Caco-2 (cell line): ENCODE measurements at regions not wholly inside any gene's neighbourhood (a gene's known extent, or its start where the extent isn't known, plus 50 kb on each side); places are given as distances from the start of the nearest gene placed in this dataset.

ENCODE experiments used
- BruUV-seq: library from RNA; stranded (reverse); fragments of 400-500 nt; replicated peaks from 2 replicates; lab custom pipeline; 2021; lab: Mats Ljungman, UMichigan
- CTCF ChIA-PET: fragments of 300-600 bp; sonication (Branson Sonifier 250); formaldehyde crosslinking; loops from one replicate; lab custom pipeline; 2022; ENCODE audit warnings: antibody characterized with exemption; lab: Charles Lee
- POLR2A ChIA-PET: fragments of 300-600 bp; sonication (Branson Sonifier 250); formaldehyde crosslinking; loops from one replicate; lab custom pipeline; 2022; ENCODE audit warnings: antibody characterized with exemption; lab: Charles Lee
- DNase-seq, 2 experiments: peaks; one replicate each; pipeline versions ENCODE4 v3.0.0 to v3.0.0-alpha.2; 2020 to 2022
- H3K27me3 ChIP-seq: replicated peaks from 2 replicates; pipeline ENCODE4 v1.6.0; 2011; ENCODE audit warnings: low read length; ENCODE audit not compliant: control insufficient read depth, insufficient read depth
- H3K36me3 ChIP-seq: 2 replicates; pipeline ENCODE4 v1.5.1; 2011; ENCODE audit warnings: low read length; ENCODE audit not compliant: control insufficient read depth, insufficient read depth
- H3K4me1 ChIP-seq: fragments of 250-450 bp; sonication (Bioruptor Pico); 2 replicates; pipeline ENCODE4 v1.5.1; 2020; ENCODE audit warnings: mild to moderate bottlenecking
- H3K4me3 ChIP-seq: 2 replicates; pipeline ENCODE4 v1.5.1; 2011; ENCODE audit warnings: low read depth, mild to moderate bottlenecking, control low read depth, low read length
- H3K9me3 ChIP-seq: fragments of 250-450 bp; sonication (Bioruptor Pico); 2 replicates; pipeline ENCODE4 v1.5.1; 2020; ENCODE audit warnings: mild to moderate bottlenecking, moderate library complexity
- H3K27ac Mint-ChIP-seq: one replicate; pipeline ENCODE4 v1.8.0; 2022; ENCODE audit warnings: mixed read lengths; ENCODE audit not compliant: unreplicated experiment
- H3K27me3 Mint-ChIP-seq: one replicate; pipeline ENCODE4 v1.8.0; 2022; ENCODE audit warnings: mixed read lengths; ENCODE audit not compliant: insufficient read depth, unreplicated experiment
- H3K36me3 Mint-ChIP-seq: one replicate; pipeline ENCODE4 v1.8.0; 2022; ENCODE audit warnings: mild to moderate bottlenecking, mixed read lengths; ENCODE audit not compliant: insufficient read depth, unreplicated experiment
- H3K4me1 Mint-ChIP-seq: one replicate; pipeline ENCODE4 v1.8.0; 2022; ENCODE audit warnings: low read depth, mixed read lengths; ENCODE audit not compliant: unreplicated experiment
- H3K4me3 Mint-ChIP-seq: one replicate; pipeline ENCODE4 v1.8.0; 2022; ENCODE audit warnings: mild to moderate bottlenecking, moderate library complexity, mixed read lengths; ENCODE audit not compliant: unreplicated experiment
- H3K9me3 Mint-ChIP-seq: one replicate; pipeline ENCODE4 v1.8.0; 2022; ENCODE audit warnings: mixed read lengths; ENCODE audit not compliant: unreplicated experiment
- CTCF ChIP-seq, 2 experiments: fragments of 200-600 bp in 1 of 2; IDR thresholded peaks; 1 replicate in 1 of 2; 2 replicates in 1 of 2; pipeline versions ENCODE4 v1.5.1 to v1.8.0; 2011 to 2022; ENCODE audit warnings: antibody characterized with exemption in 1 of 2, control low read depth in 1 of 2, inconsistent platforms in 1 of 2, low read depth in 1 of 2, low read length in 1 of 2, mild to moderate bottlenecking in 1 of 2, moderate library complexity in 1 of 2; ENCODE audit not compliant: insufficient read depth in 1 of 2, severe bottlenecking in 1 of 2, unreplicated experiment in 1 of 2
- intact Hi-C: fragments of 100-400 bp; cut with micrococcal nuclease; formaldehyde crosslinking; loops from one replicate; pipeline ENCODE4 v1.10.0; 2022; ENCODE audit not compliant: unreplicated experiment

- intact Hi-C loops, result no loop called here
- ChIA-PET CTCF (no interaction called here), POLR2A (no interaction called here)
- no TSS peak for BruUV-seq
- H3K36me3 ChIP-seq, result no peaks in the 10 kb centered on the region
- no peak overlapping the region for H3K27ac Mint-ChIP-seq
- H3K4me1 ChIP-seq, result no peaks in the 10 kb centered on the region
- no peak for DNase-seq
- H3K9me3 Mint-ChIP-seq, result no peaks in the 10 kb centered on the region
- no peaks in the 10 kb centered on the region for H3K36me3 Mint-ChIP-seq
- H3K4me3 ChIP-seq, result no peak overlapping the region
- H3K27me3 Mint-ChIP-seq, result no peaks in the 10 kb centered on the region
- H3K27me3 ChIP-seq, result no peaks in the 10 kb centered on the region
- no peaks in the 10 kb centered on the region for H3K4me1 Mint-ChIP-seq
- H3K9me3 ChIP-seq, result no peaks in the 10 kb centered on the region
- no peak overlapping the region for H3K4me3 Mint-ChIP-seq
- no peak for TF ChIP-seq CTCF (IDR thresholded peaks at IDR 0.05; ENCODE audit: insufficient read depth in 1 of 2, low read depth in 1 of 2, low read length in 1 of 2, severe bottlenecking in 1 of 2, unreplicated experiment in 1 of 2)
These were observed 834.5 kb upstream of the NECTIN3 start for GRCh38 chr3:110236976-110237610.

DNA sequence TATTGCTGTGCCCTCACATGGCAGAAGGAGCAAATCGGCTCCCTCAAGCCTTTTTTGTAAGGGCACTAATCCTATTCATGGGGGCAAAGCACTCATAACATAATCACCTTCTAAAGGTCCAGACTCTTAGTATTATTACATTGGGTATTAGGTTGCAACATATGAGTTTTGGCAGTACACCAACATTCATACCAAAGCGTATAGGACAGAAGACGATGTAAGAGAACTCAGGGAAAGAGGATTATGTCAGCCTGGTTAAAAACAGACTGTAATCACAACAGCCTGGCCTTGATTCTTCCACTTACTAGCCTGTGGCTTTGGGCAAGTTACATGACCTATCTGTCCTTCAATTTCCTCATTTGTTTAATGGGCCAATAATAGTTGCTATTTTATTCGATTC lies 828.5 kb upstream of the NECTIN3 start:
- POLR2A ChIA-PET, result no interaction called here
- no TSS peak for BruUV-seq
- TF ChIP-seq CTCF (IDR thresholded peaks at IDR 0.05; ENCODE audit: insufficient read depth in 1 of 2, low read depth in 1 of 2, low read length in 1 of 2, severe bottlenecking in 1 of 2, unreplicated experiment in 1 of 2), result no peak
- no peaks in the 10 kb centered on the region for H3K9me3 Mint-ChIP-seq
- no peak for DNase-seq
- H3K4me1 Mint-ChIP-seq, result no peaks in the 10 kb centered on the region
- H3K4me3 Mint-ChIP-seq, result no peak overlapping the region
- H3K36me3 Mint-ChIP-seq, result no peaks in the 10 kb centered on the region
- H3K4me1 ChIP-seq, result no peaks in the 10 kb centered on the region
- no peaks in the 10 kb centered on the region for H3K9me3 ChIP-seq
- no peaks in the 10 kb centered on the region for H3K27me3 Mint-ChIP-seq
- intact Hi-C loops, result no loop called here
- no peaks in the 10 kb centered on the region for H3K36me3 ChIP-seq
- no peak overlapping the region for H3K27ac Mint-ChIP-seq
- H3K27me3 ChIP-seq, result no peaks in the 10 kb centered on the region
- CTCF ChIA-PET, result no interaction called here
- H3K4me3 ChIP-seq, result no peak overlapping the region

GRCh38 chr3:110246796-110247376 lies 824.7 kb upstream of the NECTIN3 start:
- CTCF ChIA-PET, result no interaction called here
- DNase-seq, result no peak
- Histone ChIP-seq H3K4me1 (no peaks in the 10 kb centered on the region), H3K9me3 (no peaks in the 10 kb centered on the region), H3K4me3 (no peak overlapping the region), H3K27me3 (no peaks in the 10 kb centered on the region), H3K36me3 (no peaks in the 10 kb centered on the region)
- intact Hi-C loops, result no loop called here
- Mint-ChIP-seq H3K27ac (no peak overlapping the region), H3K4me1 (no peaks in the 10 kb centered on the region), H3K36me3 (no peaks in the 10 kb centered on the region), H3K27me3 (no peaks in the 10 kb centered on the region), H3K9me3 (no peaks in the 10 kb centered on the region), H3K4me3 (no peak overlapping the region)
- no TSS peak for BruUV-seq
- no peak for TF ChIP-seq CTCF (IDR thresholded peaks at IDR 0.05; ENCODE audit: insufficient read depth in 1 of 2, low read depth in 1 of 2, low read length in 1 of 2, severe bottlenecking in 1 of 2, unreplicated experiment in 1 of 2)
- POLR2A ChIA-PET, result no interaction called here
